NB4 (cell line): ENCODE measurements at regions not wholly inside any gene's neighbourhood (a gene's known extent, or its start where the extent isn't known, plus 50 kb on each side); places are given as distances from the start of the nearest gene placed in this dataset.

Experiments used
- POLR2A ChIP-seq: IDR thresholded peaks from 2 replicates; pipeline ENCODE4 v1.6.1; 2011; ENCODE audit warnings: mild to moderate bottlenecking; ENCODE audit not compliant: insufficient read length; ENCODE audit errors: extremely low read depth
- TF ChIP-seq, protein P1 (sequence below): IDR thresholded peaks from one replicate; pipeline ENCODE4 v1.5.1; 2012; ENCODE audit warnings: low read depth, low read length

DNA sequence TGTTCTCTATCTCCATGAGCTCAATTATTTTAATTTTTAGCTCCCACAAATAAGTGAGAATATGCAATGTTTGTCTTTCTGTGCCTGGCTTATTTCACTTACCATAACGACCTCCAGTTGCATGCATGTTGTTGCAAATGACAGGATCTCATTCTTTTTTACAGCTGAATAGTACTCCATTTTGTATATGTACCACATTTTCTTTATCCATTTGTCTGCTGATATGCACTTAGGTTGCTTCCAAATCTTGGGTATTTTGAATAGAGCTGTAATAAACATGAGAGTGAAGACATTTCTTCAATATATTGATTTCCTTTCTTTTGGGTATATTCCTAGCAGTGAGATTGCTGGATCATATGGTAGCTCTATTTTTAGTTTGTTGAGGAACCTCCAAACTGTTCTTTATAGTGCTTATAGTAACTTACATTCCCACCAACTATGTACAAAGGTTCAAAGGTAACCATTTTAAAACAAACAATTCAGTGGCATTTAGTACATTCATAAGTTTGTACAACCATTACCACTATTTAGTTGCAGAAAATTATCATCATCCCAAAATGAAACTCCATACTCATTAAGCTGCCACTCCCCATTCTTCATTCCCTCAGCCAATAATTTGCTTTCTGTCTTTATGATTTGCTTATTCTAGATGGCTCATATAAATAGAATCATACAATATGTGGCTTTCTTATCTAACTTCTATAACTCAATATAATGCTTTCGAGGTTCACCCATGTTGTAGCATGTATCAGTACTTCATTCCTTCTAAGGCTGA, 255.9 kb upstream of the NFIA start:
- TF ChIP-seq POLR2A = no peak
- TF ChIP-seq, protein P1, sequence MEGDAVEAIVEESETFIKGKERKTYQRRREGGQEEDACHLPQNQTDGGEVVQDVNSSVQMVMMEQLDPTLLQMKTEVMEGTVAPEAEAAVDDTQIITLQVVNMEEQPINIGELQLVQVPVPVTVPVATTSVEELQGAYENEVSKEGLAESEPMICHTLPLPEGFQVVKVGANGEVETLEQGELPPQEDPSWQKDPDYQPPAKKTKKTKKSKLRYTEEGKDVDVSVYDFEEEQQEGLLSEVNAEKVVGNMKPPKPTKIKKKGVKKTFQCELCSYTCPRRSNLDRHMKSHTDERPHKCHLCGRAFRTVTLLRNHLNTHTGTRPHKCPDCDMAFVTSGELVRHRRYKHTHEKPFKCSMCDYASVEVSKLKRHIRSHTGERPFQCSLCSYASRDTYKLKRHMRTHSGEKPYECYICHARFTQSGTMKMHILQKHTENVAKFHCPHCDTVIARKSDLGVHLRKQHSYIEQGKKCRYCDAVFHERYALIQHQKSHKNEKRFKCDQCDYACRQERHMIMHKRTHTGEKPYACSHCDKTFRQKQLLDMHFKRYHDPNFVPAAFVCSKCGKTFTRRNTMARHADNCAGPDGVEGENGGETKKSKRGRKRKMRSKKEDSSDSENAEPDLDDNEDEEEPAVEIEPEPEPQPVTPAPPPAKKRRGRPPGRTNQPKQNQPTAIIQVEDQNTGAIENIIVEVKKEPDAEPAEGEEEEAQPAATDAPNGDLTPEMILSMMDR = no peak
